ENCODE measurements at regions not wholly inside any gene's neighbourhood (a gene's known extent, or its start where the extent isn't known, plus 50 kb on each side); places are given as distances from the start of the nearest gene placed in this dataset.
A peak's percentile ranks its signal among the peaks of the same experiment; 100 is the strongest.

DNA sequence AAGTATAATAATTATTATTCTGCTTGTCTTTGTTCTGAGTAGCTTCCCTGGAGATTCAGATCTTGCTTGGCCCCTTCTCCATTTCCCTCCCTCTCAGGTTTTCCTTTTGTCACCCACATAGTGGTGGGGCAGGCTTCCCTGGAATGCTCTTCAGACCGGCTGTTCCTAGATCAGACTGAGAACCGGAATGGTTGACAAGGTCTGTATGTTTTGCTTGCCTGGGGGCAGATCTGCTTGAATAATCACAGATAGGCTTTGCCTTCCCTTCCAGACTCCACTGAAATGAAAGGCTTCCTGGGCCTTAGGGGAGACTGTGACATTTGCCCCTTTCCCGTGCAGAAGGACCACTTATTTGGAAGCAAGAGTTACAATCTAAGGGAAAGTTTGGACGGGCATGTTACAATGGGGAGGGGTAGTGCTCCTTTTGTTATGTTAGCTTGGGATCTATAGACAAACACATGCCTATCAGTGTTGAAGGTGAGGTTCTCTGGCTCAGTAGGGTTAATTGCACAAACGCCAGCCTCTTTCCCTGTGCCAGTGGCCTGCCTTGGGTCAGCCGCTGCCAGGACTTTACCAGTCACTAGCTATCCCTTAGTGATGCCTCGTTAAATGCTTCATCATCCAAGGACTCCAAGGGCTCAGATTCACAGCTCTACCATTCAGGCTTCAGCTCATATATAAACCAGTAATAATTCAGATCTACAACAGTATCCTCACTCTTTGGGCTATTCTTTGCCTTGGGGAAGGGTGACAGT lies 178.6 kb downstream of the SNAPC1 start:
- peak; percentile 36 for DNase-seq
- H4K91ac ChIP-seq (ENCODE audit: insufficient read length, low read depth, low read length) = no peak overlapping the region
- Mint-ChIP-seq H3K9me3 (peaks cover 18 to 19% of the 10 kb centered on the region in 2 experiments), H3K4me3 (no peak overlapping the region), H3K4me1 (peaks cover 11% of the 10 kb centered on the region in 2 experiments), H3K36me3 (ENCODE audit: insufficient read depth in 1 of 3, low read depth in 3 of 3) (peaks cover 0 to 7% (median 4%) of the 10 kb centered on the region in 3 experiments; a peak in 3 of 7 replicates), H3K27ac (no peak overlapping the region; a peak in 1 of 7 replicates), H3K27me3 (ENCODE audit: low read depth) (no peaks in the 10 kb centered on the region)
- H2AFZ ChIP-seq (ENCODE audit: low read length) = no peak overlapping the region
- H2BK20ac ChIP-seq (ENCODE audit: low read depth, low read length, poor library complexity, severe bottlenecking) = no peak overlapping the region
- H2BK15ac ChIP-seq (ENCODE audit: low read depth, low read length) = no peak overlapping the region
- no peak overlapping the region for H3K23ac ChIP-seq (ENCODE audit: insufficient read length, low read depth, low read length)
- no peak overlapping the region for H3K14ac ChIP-seq (ENCODE audit: insufficient read depth, low read length)
- no peak overlapping the region for H2AK5ac ChIP-seq (ENCODE audit: insufficient read length, low read length)
- H3K4me1 ChIP-seq (ENCODE audit: insufficient read depth, low read length) = peaks cover 1% of the 10 kb centered on the region; the same call in 1 of the 2 replicates
- no peaks in the 10 kb centered on the region for H4K20me1 ChIP-seq (ENCODE audit: control insufficient read depth, insufficient read depth, insufficient read length)
- H3K9me3 ChIP-seq (ENCODE audit: control insufficient read depth, low read depth, low read length) = no peaks in the 10 kb centered on the region
- no peak overlapping the region for H3K4me2 ChIP-seq (ENCODE audit: insufficient read depth, insufficient read length, low read length)
- no peak overlapping the region for H3K4ac ChIP-seq (ENCODE audit: low read depth, low read length)
- no CpG with 5 or more reads among the region's 7 CpGs for WGBS (ENCODE audit: extremely low coverage, insufficient read length, low lambda C conversion rate)
- no peak overlapping the region for H3K18ac ChIP-seq (ENCODE audit: insufficient read length, low read depth, low read length)
- no peak overlapping the region for H4K8ac ChIP-seq (replicated peaks; ENCODE audit: insufficient read length, low read depth, low read length)
- H3K27me3 ChIP-seq (ENCODE audit: insufficient read depth, low read length) = no peaks in the 10 kb centered on the region
- H2BK120ac ChIP-seq (ENCODE audit: low read depth, low read length, poor library complexity, severe bottlenecking) = no peak overlapping the region
- H3K79me2 ChIP-seq (ENCODE audit: insufficient read depth, low read length) = no peaks in the 10 kb centered on the region
- no peak overlapping the region for H4K5ac ChIP-seq (ENCODE audit: insufficient read length, low read depth, low read length)
- H3K27ac ChIP-seq (ENCODE audit: insufficient read length, low read depth, low read length) = no peak overlapping the region
- H3K9ac ChIP-seq (ENCODE audit: extremely low read depth, insufficient read length, low read length) = no peak overlapping the region
- TF ChIP-seq, protein P1, sequence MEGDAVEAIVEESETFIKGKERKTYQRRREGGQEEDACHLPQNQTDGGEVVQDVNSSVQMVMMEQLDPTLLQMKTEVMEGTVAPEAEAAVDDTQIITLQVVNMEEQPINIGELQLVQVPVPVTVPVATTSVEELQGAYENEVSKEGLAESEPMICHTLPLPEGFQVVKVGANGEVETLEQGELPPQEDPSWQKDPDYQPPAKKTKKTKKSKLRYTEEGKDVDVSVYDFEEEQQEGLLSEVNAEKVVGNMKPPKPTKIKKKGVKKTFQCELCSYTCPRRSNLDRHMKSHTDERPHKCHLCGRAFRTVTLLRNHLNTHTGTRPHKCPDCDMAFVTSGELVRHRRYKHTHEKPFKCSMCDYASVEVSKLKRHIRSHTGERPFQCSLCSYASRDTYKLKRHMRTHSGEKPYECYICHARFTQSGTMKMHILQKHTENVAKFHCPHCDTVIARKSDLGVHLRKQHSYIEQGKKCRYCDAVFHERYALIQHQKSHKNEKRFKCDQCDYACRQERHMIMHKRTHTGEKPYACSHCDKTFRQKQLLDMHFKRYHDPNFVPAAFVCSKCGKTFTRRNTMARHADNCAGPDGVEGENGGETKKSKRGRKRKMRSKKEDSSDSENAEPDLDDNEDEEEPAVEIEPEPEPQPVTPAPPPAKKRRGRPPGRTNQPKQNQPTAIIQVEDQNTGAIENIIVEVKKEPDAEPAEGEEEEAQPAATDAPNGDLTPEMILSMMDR (conservative IDR thresholded peaks at IDR 0.05) = no peak
- H2BK12ac ChIP-seq (ENCODE audit: insufficient read length, low read depth, low read length) = no peak overlapping the region
- H3K79me1 ChIP-seq (ENCODE audit: insufficient read depth, low read depth, low read length, poor library complexity, severe bottlenecking) = no peaks in the 10 kb centered on the region
- H3T11ph ChIP-seq (ENCODE audit: low read length) = no peak overlapping the region
- H3K56ac ChIP-seq (ENCODE audit: insufficient read length, low read depth, low read length) = no peak overlapping the region
- H2BK5ac ChIP-seq (ENCODE audit: insufficient read length, low read length) = no peak overlapping the region
- no peaks in the 10 kb centered on the region for H3K23me2 ChIP-seq (ENCODE audit: insufficient read length, low read depth, low read length, poor library complexity, severe bottlenecking)

All from H9 (cell line).